Smooth muscle cell (in vitro differentiated cells): ENCODE measurements at regions not wholly inside any gene's neighbourhood (a gene's known extent, or its start where the extent isn't known, plus 50 kb on each side); places are given as distances from the start of the nearest gene placed in this dataset.

Experiments
- DNase-seq: peaks from one replicate; lab custom pipeline; 2025; ENCODE audit not compliant: unreplicated experiment; lab: John Stamatoyannopoulos, UW
- H2AFZ ChIP-seq: fragments of 200-600 bp; sonication (generic); 2 replicates; pipeline ENCODE4 v1.6.0; 2016; ENCODE audit warnings: antibody characterized with exemption, low read depth, mild to moderate bottlenecking
- H3F3A ChIP-seq: fragments of 200-600 bp; sonication (generic); 2 replicates; pipeline ENCODE4 v1.6.0; 2017; ENCODE audit warnings: antibody characterized with exemption, low read depth
- H3K27ac ChIP-seq: fragments of 200-600 bp; sonication (generic); 2 replicates; pipeline ENCODE4 v1.5.1; 2016; ENCODE audit warnings: low read depth, mild to moderate bottlenecking
- H3K27me3 ChIP-seq: fragments of 200-600 bp; sonication (generic); 2 replicates; pipeline ENCODE4 v1.6.1; 2016; ENCODE audit warnings: low read depth, mild to moderate bottlenecking
- H3K36me3 ChIP-seq: fragments of 200-600 bp; sonication (generic); 2 replicates; pipeline ENCODE4 v1.5.1; 2016; ENCODE audit warnings: low read depth
- H3K4me1 ChIP-seq: fragments of 200-600 bp; sonication (generic); 2 replicates; pipeline ENCODE4 v1.5.1; 2016; ENCODE audit warnings: low read depth
- H3K4me2 ChIP-seq: fragments of 200-600 bp; sonication (generic); 2 replicates; pipeline ENCODE4 v1.6.0; 2016; ENCODE audit warnings: mild to moderate bottlenecking
- H3K4me3 ChIP-seq: fragments of 200-600 bp; sonication (generic); 2 replicates; pipeline ENCODE4 v1.5.1; 2016; ENCODE audit warnings: mild to moderate bottlenecking
- H3K79me2 ChIP-seq: fragments of 200-600 bp; sonication (generic); 2 replicates; pipeline ENCODE4 v1.6.0; 2016; ENCODE audit warnings: low read depth, mild to moderate bottlenecking
- H3K9ac ChIP-seq: fragments of 200-600 bp; sonication (generic); 2 replicates; pipeline ENCODE4 v1.6.0; 2016; ENCODE audit warnings: low read depth
- H3K9me3 ChIP-seq: fragments of 200-600 bp; sonication (generic); replicated peaks from 2 replicates; pipeline ENCODE4 v1.5.1; 2016; ENCODE audit warnings: low read depth
- H4K20me1 ChIP-seq: fragments of 200-600 bp; sonication (generic); 2 replicates; pipeline ENCODE4 v1.6.0; 2016; ENCODE audit warnings: low read depth
- WGBS: methylation state at CpG from one replicate; pipeline ENCODE4 v1.1.7; 2016; ENCODE audit warnings: low lambda C conversion rate; 5-methylcytosine and 5-hydroxymethylcytosine counted together
- TF ChIP-seq, protein P1 (sequence below): fragments of 200-600 bp; sonication (generic); IDR thresholded peaks from 2 replicates; pipeline ENCODE4 v1.5.1; 2017; ENCODE audit warnings: borderline replicate concordance, mild to moderate bottlenecking, antibody characterized with exemption; ENCODE audit not compliant: insufficient read depth, poor library complexity, severe bottlenecking

- DNase-seq = no peak
- WGBS = 27% methylated on average over 5 of the region's 5 CpGs
- Histone ChIP-seq H3K27ac (no peak overlapping the region), H3K9ac (no peak overlapping the region), H3K27me3 (no peaks in the 10 kb centered on the region), H3K4me2 (no peak overlapping the region), H3K4me1 (no peaks in the 10 kb centered on the region), H3K36me3 (no peaks in the 10 kb centered on the region), H3K9me3 (no peaks in the 10 kb centered on the region), H3K4me3 (no peak overlapping the region), H3F3A (no peaks in the 10 kb centered on the region), H2AFZ (no peak overlapping the region), H3K79me2 (no peaks in the 10 kb centered on the region), H4K20me1 (no peaks in the 10 kb centered on the region)
- TF ChIP-seq, protein P1, sequence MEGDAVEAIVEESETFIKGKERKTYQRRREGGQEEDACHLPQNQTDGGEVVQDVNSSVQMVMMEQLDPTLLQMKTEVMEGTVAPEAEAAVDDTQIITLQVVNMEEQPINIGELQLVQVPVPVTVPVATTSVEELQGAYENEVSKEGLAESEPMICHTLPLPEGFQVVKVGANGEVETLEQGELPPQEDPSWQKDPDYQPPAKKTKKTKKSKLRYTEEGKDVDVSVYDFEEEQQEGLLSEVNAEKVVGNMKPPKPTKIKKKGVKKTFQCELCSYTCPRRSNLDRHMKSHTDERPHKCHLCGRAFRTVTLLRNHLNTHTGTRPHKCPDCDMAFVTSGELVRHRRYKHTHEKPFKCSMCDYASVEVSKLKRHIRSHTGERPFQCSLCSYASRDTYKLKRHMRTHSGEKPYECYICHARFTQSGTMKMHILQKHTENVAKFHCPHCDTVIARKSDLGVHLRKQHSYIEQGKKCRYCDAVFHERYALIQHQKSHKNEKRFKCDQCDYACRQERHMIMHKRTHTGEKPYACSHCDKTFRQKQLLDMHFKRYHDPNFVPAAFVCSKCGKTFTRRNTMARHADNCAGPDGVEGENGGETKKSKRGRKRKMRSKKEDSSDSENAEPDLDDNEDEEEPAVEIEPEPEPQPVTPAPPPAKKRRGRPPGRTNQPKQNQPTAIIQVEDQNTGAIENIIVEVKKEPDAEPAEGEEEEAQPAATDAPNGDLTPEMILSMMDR = no peak
Observed at GRCh38 chr3:59412516-59412915, 362.7 kb upstream of the CFAP20DC start.

DNA sequence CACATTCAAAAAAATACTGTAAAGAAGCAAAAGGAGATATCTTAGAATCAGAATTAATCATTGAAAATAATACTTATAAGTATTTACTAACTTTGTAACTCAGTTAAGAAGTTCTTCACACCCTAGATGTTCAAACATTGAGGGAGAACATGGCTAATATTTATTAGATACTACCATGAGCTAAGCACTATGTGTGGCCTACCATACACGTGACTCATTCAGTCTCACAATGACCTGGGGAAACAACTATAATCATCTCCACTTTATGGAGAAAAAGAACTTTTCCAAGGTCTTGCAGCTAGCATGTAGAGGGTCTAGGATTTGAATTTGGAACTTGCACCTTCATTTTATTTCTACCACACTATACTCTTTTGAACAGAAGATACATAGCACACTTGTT lies 361.9 kb upstream of the CFAP20DC start:
- H3K27ac ChIP-seq = no peak overlapping the region
- TF ChIP-seq, protein P1 = no peak

GRCh38 chr3:59411186-59411585 lies 361.4 kb upstream of the CFAP20DC start:
- H3K27ac ChIP-seq = no peak overlapping the region
- H3K9ac ChIP-seq = no peak overlapping the region
- H3K4me2 ChIP-seq = no peak overlapping the region
- no peaks in the 10 kb centered on the region for H4K20me1 ChIP-seq
- no peaks in the 10 kb centered on the region for H3K9me3 ChIP-seq
- H3K4me1 ChIP-seq = no peaks in the 10 kb centered on the region
- 96% methylated on average over 2 of the region's 2 CpGs for WGBS
- no peaks in the 10 kb centered on the region for H3K79me2 ChIP-seq
- TF ChIP-seq, protein P1 = no peak
- H3K27me3 ChIP-seq = no peaks in the 10 kb centered on the region
- DNase-seq = no peak
- H3K4me3 ChIP-seq = no peak overlapping the region
- no peaks in the 10 kb centered on the region for H3F3A ChIP-seq
- H3K36me3 ChIP-seq = no peaks in the 10 kb centered on the region
- no peak overlapping the region for H2AFZ ChIP-seq

More for the DNA sequence above, 361.9 kb upstream of the CFAP20DC start:
- no peak for DNase-seq
- Histone ChIP-seq H3K4me3 (no peak overlapping the region), H3K4me2 (no peak overlapping the region), H3K4me1 (no peaks in the 10 kb centered on the region), H3K9me3 (no peaks in the 10 kb centered on the region), H4K20me1 (no peaks in the 10 kb centered on the region), H3K9ac (no peak overlapping the region), H2AFZ (no peak overlapping the region), H3K79me2 (no peaks in the 10 kb centered on the region), H3K36me3 (no peaks in the 10 kb centered on the region), H3K27me3 (no peaks in the 10 kb centered on the region), H3F3A (no peaks in the 10 kb centered on the region)
- 57% methylated on average over 1 of the region's 1 CpG for WGBS

- H3K79me2 ChIP-seq = no peaks in the 10 kb centered on the region
- H2AFZ ChIP-seq = no peak overlapping the region
- H3K27me3 ChIP-seq = no peaks in the 10 kb centered on the region
- no peaks in the 10 kb centered on the region for H3F3A ChIP-seq
- no peak overlapping the region for H3K9ac ChIP-seq
- WGBS = 88% methylated on average over 2 of the region's 2 CpGs
- H3K4me2 ChIP-seq = no peak overlapping the region
- TF ChIP-seq, protein P1 = no peak
- H3K9me3 ChIP-seq = no peaks in the 10 kb centered on the region
- no peaks in the 10 kb centered on the region for H4K20me1 ChIP-seq
- no peaks in the 10 kb centered on the region for H3K36me3 ChIP-seq
- H3K4me1 ChIP-seq = peaks cover 9% of the 10 kb centered on the region
- no peak for DNase-seq
- H3K4me3 ChIP-seq = no peak overlapping the region
- no peak overlapping the region for H3K27ac ChIP-seq
Observed at GRCh38 chr3:59408047-59408624, 358.3 kb upstream of the CFAP20DC start.
